ENCODE measurements at regions not wholly inside any gene's neighbourhood (a gene's known extent, or its start where the extent isn't known, plus 50 kb on each side); places are given as distances from the start of the nearest gene placed in this dataset.

- TF ChIP-seq SIN3A (IDR thresholded peaks at IDR 0.05; ENCODE audit: borderline replicate concordance, insufficient read depth, low read depth, low read length) (no peak), CTCF (IDR thresholded peaks at IDR 0.05) (no peak), TCF7L2 (IDR thresholded peaks at IDR 0.05; ENCODE audit: low read depth, low read length) (no peak)
Observed at GRCh38 chr2:161068670-161069069, 91.6 kb upstream of the TANK start.

Data from Panc1 (cell line).